ENCODE measurements at regions not wholly inside any gene's neighbourhood (a gene's known extent, or its start where the extent isn't known, plus 50 kb on each side); places are given as distances from the start of the nearest gene placed in this dataset.

DNA sequence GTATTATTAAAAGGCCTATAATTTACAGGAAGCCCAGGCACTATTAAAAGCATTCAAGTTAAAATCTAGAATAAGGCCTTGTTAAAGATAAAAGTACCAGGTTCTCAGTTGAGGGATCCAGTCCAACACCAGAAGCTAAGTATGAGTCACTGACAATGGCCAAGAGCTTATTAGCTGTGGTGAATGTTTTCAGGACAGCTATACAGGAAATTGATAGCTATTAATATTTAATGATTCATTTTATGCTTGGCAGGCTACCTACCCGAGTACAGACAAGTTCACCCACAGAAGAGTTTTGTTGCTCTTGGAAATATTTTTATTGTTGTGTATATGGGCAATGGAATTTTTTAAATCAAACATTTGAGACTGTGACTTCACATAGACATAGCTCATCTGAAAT is 729.6 kb upstream of the ZNF804A start:
- TF ChIP-seq CTCF (IDR thresholded peaks at IDR 0.05) (no peak), EP300 (IDR thresholded peaks at IDR 0.05) (no peak)
